ENCODE measurements at regions not wholly inside any gene's neighbourhood (a gene's known extent, or its start where the extent isn't known, plus 50 kb on each side); places are given as distances from the start of the nearest gene placed in this dataset.

- ChIA-PET CTCF (ENCODE audit: low intra/inter-chr PET ratio) (no interaction called here), POLR2A (no interaction called here)
- WGBS (ENCODE audit: insufficient coverage, low coverage, missing lambda C conversion rate), result 0% methylated on average over 1 of the region's 1 CpG
- Histone ChIP-seq H3K79me2 (ENCODE audit: control insufficient read depth, insufficient read depth, low read length) (no peaks in the 10 kb centered on the region), H3K9me1 (ENCODE audit: control insufficient read depth, insufficient read depth, low read length) (no peaks in the 10 kb centered on the region), H4K20me1 (replicated peaks; ENCODE audit: control insufficient read depth, insufficient read depth, low read length) (no peaks in the 10 kb centered on the region), H3K36me3 (ENCODE audit: control insufficient read depth, insufficient read depth, low read length) (no peaks in the 10 kb centered on the region), H3K4me2 (ENCODE audit: insufficient read depth, low read length) (no peak overlapping the region), H3K9me3 (replicated peaks; ENCODE audit: control insufficient read depth, insufficient read depth, low read depth, low read length) (no peaks in the 10 kb centered on the region), H3K27me3 (ENCODE audit: control insufficient read depth in 2 of 2, insufficient read depth in 2 of 2, low read length in 2 of 2) (no peaks in the 10 kb centered on the region), H3K4me1 (replicated peaks in 1 of 2; ENCODE audit: control insufficient read depth in 2 of 2, insufficient read depth in 2 of 2, low read length in 2 of 2) (no peaks in the 10 kb centered on the region), H3K9ac (ENCODE audit: insufficient read depth in 1 of 2, low read depth in 2 of 2, low read length in 2 of 2) (no peak overlapping the region), H2AFZ (ENCODE audit: low read depth, low read length) (no peak overlapping the region), H3K4me3 (no peak overlapping the region), H3K27ac (ENCODE audit: extremely low read depth, low read depth, low read length) (no peak overlapping the region)
- no peak for FAIRE-seq
- DNase-seq (ENCODE audit: extremely low read depth in 1 of 4, low spot score in 3 of 4), result no peak
- in situ Hi-C loops (cut with MboI), result no loop called here
- BruUV-seq (replicated peaks), result no TSS peak
- no peak for ATAC-seq
- intact Hi-C loops (cut with micrococcal nuclease), result no loop called here
- TF ChIP-seq SMAD3 (CRISPR knock-in tag; conservative IDR thresholded peaks at IDR 0.05) (no peak), MTA3 (IDR thresholded peaks at IDR 0.05; ENCODE audit: borderline replicate concordance) (no peak), ARHGAP35 (IDR thresholded peaks at IDR 0.05; ENCODE audit: partially characterized antibody) (no peak), BRF2 (IDR thresholded peaks at IDR 0.05; ENCODE audit: borderline replicate concordance, insufficient read depth, insufficient read length) (no peak), ZNF324 (CRISPR knock-in tag; IDR thresholded peaks at IDR 0.05) (no peak), KDM2B (CRISPR knock-in tag; IDR thresholded peaks at IDR 0.05) (no peak), TFAP4 (CRISPR knock-in tag; IDR thresholded peaks at IDR 0.05; ENCODE audit: borderline replicate concordance) (no peak), SMARCE1 (IDR thresholded peaks at IDR 0.05) (no peak), MXI1 (IDR thresholded peaks at IDR 0.05; ENCODE audit: low read depth, low read length) (no peak), SRSF1 (IDR thresholded peaks at IDR 0.05; ENCODE audit: low read depth, low read length) (no peak), GATAD2B (IDR thresholded peaks at IDR 0.05; ENCODE audit: borderline replicate concordance) (no peak), TAL1 (IDR thresholded peaks at IDR 0.05) (no peak), ELK1 (CRISPR knock-in tag; IDR thresholded peaks at IDR 0.05) (no peak), PBX2 (CRISPR knock-in tag; IDR thresholded peaks at IDR 0.05; ENCODE audit: low read depth) (no peak), PBX2 (tag; conservative IDR thresholded peaks at IDR 0.05; ENCODE audit: low read depth) (no peak), HOXB6 (CRISPR knock-in tag; IDR thresholded peaks at IDR 0.05; ENCODE audit: borderline replicate concordance) (no peak), PTTG1 (tag; IDR thresholded peaks at IDR 0.05; ENCODE audit: low read depth) (no peak)
Observed at GRCh38 chr3:76699846-76700245, 340.1 kb upstream of the ROBO2 start.

Measured in K562 (cell line).